ENCODE measurements at regions not wholly inside any gene's neighbourhood (a gene's known extent, or its start where the extent isn't known, plus 50 kb on each side); places are given as distances from the start of the nearest gene placed in this dataset.
A peak's percentile ranks its signal among the peaks of the same experiment; 100 is the strongest.

GRCh38 chr21:33121715-33122475 is 52.0 kb downstream of the OLIG1 start:
- peak in 1 of 2 donors; percentile 16 for DNase-seq (ENCODE audit: low read depth in 1 of 2, low spot score in 1 of 2)
- Histone ChIP-seq H3K36me3 (no peaks in the 10 kb centered on the region), H3K9me3 (ENCODE audit: low read depth) (no peaks in the 10 kb centered on the region), H3K4me1 (ENCODE audit: low read depth) (no peaks in the 10 kb centered on the region), H3K4me3 (no peak overlapping the region), H3K27ac (no peak overlapping the region), H3K27me3 (no peaks in the 10 kb centered on the region)
- TF ChIP-seq CTCF (IDR thresholded peaks at IDR 0.05; ENCODE audit: low read depth, low read length) = no peak

GRCh38 chr21:33122507-33122906 is 52.6 kb downstream of the OLIG1 start:
- Histone ChIP-seq H3K4me1 (ENCODE audit: low read depth) (no peaks in the 10 kb centered on the region), H3K36me3 (no peaks in the 10 kb centered on the region), H3K9me3 (ENCODE audit: low read depth) (no peaks in the 10 kb centered on the region), H3K27ac (no peak overlapping the region), H3K4me3 (no peak overlapping the region), H3K27me3 (no peaks in the 10 kb centered on the region)
- no peak for TF ChIP-seq CTCF (IDR thresholded peaks at IDR 0.05; ENCODE audit: low read depth, low read length)
- no peak for DNase-seq (ENCODE audit: low read depth in 1 of 2, low spot score in 1 of 2)

GRCh38 chr21:33123374-33124123 is 53.6 kb downstream of the OLIG1 start:
- Histone ChIP-seq H3K4me1 (ENCODE audit: low read depth) (peaks cover 4% of the 10 kb centered on the region), H3K36me3 (no peaks in the 10 kb centered on the region), H3K27me3 (peaks cover 7% of the 10 kb centered on the region), H3K4me3 (no peak overlapping the region), H3K9me3 (ENCODE audit: low read depth) (no peaks in the 10 kb centered on the region), H3K27ac (no peak overlapping the region)
- no peak for TF ChIP-seq CTCF (IDR thresholded peaks at IDR 0.05; ENCODE audit: low read depth, low read length)
- no peak for DNase-seq (ENCODE audit: low read depth in 1 of 2, low spot score in 1 of 2)

GRCh38 chr21:33124889-33125288 is 54.9 kb downstream of the OLIG1 start:
- no peaks in the 10 kb centered on the region for H3K36me3 ChIP-seq
- H3K9me3 ChIP-seq (ENCODE audit: low read depth) = no peaks in the 10 kb centered on the region
- H3K27me3 ChIP-seq = peaks cover 18% of the 10 kb centered on the region
- H3K27ac ChIP-seq = no peak overlapping the region
- H3K4me3 ChIP-seq = no peak overlapping the region
- peaks cover 4% of the 10 kb centered on the region for H3K4me1 ChIP-seq (ENCODE audit: low read depth)
- no peak for DNase-seq (ENCODE audit: low read depth in 1 of 2, low spot score in 1 of 2)
- no peak for TF ChIP-seq CTCF (IDR thresholded peaks at IDR 0.05; ENCODE audit: low read depth, low read length)

GRCh38 chr21:33125680-33126375 is 55.9 kb downstream of the OLIG1 start:
- H3K4me3 ChIP-seq = no peak overlapping the region
- H3K27me3 ChIP-seq = peaks cover 27% of the 10 kb centered on the region
- H3K4me1 ChIP-seq (ENCODE audit: low read depth) = peaks cover 4% of the 10 kb centered on the region
- no peaks in the 10 kb centered on the region for H3K9me3 ChIP-seq (ENCODE audit: low read depth)
- no peak for DNase-seq (ENCODE audit: low read depth in 1 of 2, low spot score in 1 of 2)
- no peak for TF ChIP-seq CTCF (IDR thresholded peaks at IDR 0.05; ENCODE audit: low read depth, low read length)
- H3K36me3 ChIP-seq = no peaks in the 10 kb centered on the region
- no peak overlapping the region for H3K27ac ChIP-seq
